Activated CD4-positive, alpha-beta memory T cell treated with anti-CD3 and anti-CD28 coated beads, Interleukin-2, amount 10 ng/mL, durations not matched to agents 7 days and 5 days (primary cell): ENCODE measurements at regions not wholly inside any gene's neighbourhood (a gene's known extent, or its start where the extent isn't known, plus 50 kb on each side); places are given as distances from the start of the nearest gene placed in this dataset.

Experiments
- CTCF ChIA-PET: fragments of 350-600 bp; sonication (Branson Sonifier 250); formaldehyde crosslinking; loops from one replicate; lab custom pipeline; 2021; ENCODE audit warnings: antibody characterized with exemption, inconsistent platforms; lab: Charles Lee
- POLR2A ChIA-PET: fragments of 350-600 bp; sonication (Branson Sonifier 250); formaldehyde crosslinking; loops from one replicate; lab custom pipeline; 2021; ENCODE audit warnings: antibody characterized with exemption; lab: Charles Lee
- DNase-seq: peaks from one replicate; pipeline ENCODE4 v3.0.0-alpha.2; 2020
- H3K27ac Mint-ChIP-seq: one replicate; pipeline ENCODE4 v1.8.0; 2021; ENCODE audit warnings: mild to moderate bottlenecking, mixed read lengths
- H3K27me3 Mint-ChIP-seq: one replicate; pipeline ENCODE4 v1.8.0; 2021; ENCODE audit warnings: mixed read lengths
- H3K36me3 Mint-ChIP-seq: one replicate; pipeline ENCODE4 v1.8.0; 2021; ENCODE audit warnings: low read depth, mixed read lengths
- H3K4me1 Mint-ChIP-seq: one replicate; pipeline ENCODE4 v1.8.0; 2021; ENCODE audit warnings: mixed read lengths
- H3K4me3 Mint-ChIP-seq: one replicate; pipeline ENCODE4 v1.8.0; 2021; ENCODE audit warnings: mild to moderate bottlenecking, mixed read lengths
- H3K9me3 Mint-ChIP-seq: one replicate; pipeline ENCODE4 v1.8.0; 2021; ENCODE audit warnings: mixed read lengths

GRCh38 chr13:59490651-59491050 is 673.1 kb downstream of the DIAPH3 start:
- peaks cover 4% of the 10 kb centered on the region for H3K27me3 Mint-ChIP-seq
- H3K36me3 Mint-ChIP-seq: no peaks in the 10 kb centered on the region
- H3K9me3 Mint-ChIP-seq: no peaks in the 10 kb centered on the region
- POLR2A ChIA-PET: no interaction called here
- H3K4me1 Mint-ChIP-seq: no peaks in the 10 kb centered on the region
- H3K4me3 Mint-ChIP-seq: no peak overlapping the region
- no peak for DNase-seq
- CTCF ChIA-PET: no interaction called here
- H3K27ac Mint-ChIP-seq: no peak overlapping the region

GRCh38 chr13:59492030-59492636 is 671.6 kb downstream of the DIAPH3 start:
- Mint-ChIP-seq H3K36me3 (no peaks in the 10 kb centered on the region), H3K4me1 (no peaks in the 10 kb centered on the region), H3K4me3 (no peak overlapping the region), H3K9me3 (no peaks in the 10 kb centered on the region), H3K27me3 (no peaks in the 10 kb centered on the region), H3K27ac (no peak overlapping the region)
- CTCF ChIA-PET: no interaction called here
- DNase-seq: no peak
- POLR2A ChIA-PET: no interaction called here

GRCh38 chr13:59493436-59493965 is 670.2 kb downstream of the DIAPH3 start:
- Mint-ChIP-seq H3K27me3 (no peaks in the 10 kb centered on the region), H3K4me3 (no peak overlapping the region), H3K4me1 (no peaks in the 10 kb centered on the region), H3K27ac (no peak overlapping the region), H3K9me3 (no peaks in the 10 kb centered on the region), H3K36me3 (no peaks in the 10 kb centered on the region)
- POLR2A ChIA-PET: no interaction called here
- CTCF ChIA-PET: no interaction called here
- DNase-seq: no peak

- Mint-ChIP-seq H3K27me3 (no peaks in the 10 kb centered on the region), H3K9me3 (no peaks in the 10 kb centered on the region), H3K36me3 (no peaks in the 10 kb centered on the region), H3K4me3 (no peak overlapping the region), H3K4me1 (no peaks in the 10 kb centered on the region), H3K27ac (no peak overlapping the region)
- DNase-seq: no peak
- ChIA-PET POLR2A (no interaction called here), CTCF (no interaction called here)
Measured at GRCh38 chr13:59494151-59494550, 669.6 kb downstream of the DIAPH3 start.

- H3K27me3 Mint-ChIP-seq: no peaks in the 10 kb centered on the region
- H3K9me3 Mint-ChIP-seq: no peaks in the 10 kb centered on the region
- H3K4me1 Mint-ChIP-seq: no peaks in the 10 kb centered on the region
- no peak overlapping the region for H3K27ac Mint-ChIP-seq
- ChIA-PET CTCF (no interaction called here), POLR2A (no interaction called here)
- no peak overlapping the region for H3K4me3 Mint-ChIP-seq
- no peak for DNase-seq
- no peaks in the 10 kb centered on the region for H3K36me3 Mint-ChIP-seq
Measured at GRCh38 chr13:59494560-59494970, 669.2 kb downstream of the DIAPH3 start.

GRCh38 chr13:59495299-59495698 is 668.4 kb downstream of the DIAPH3 start:
- ChIA-PET CTCF (interaction anchor here (1.4 kb wide), 1 partner anchor 13 kb away, joined by 3 read pairs; no protein-coding TSS in a partner anchor), POLR2A (no interaction called here)
- H3K4me3 Mint-ChIP-seq: no peak overlapping the region
- H3K36me3 Mint-ChIP-seq: no peaks in the 10 kb centered on the region
- H3K4me1 Mint-ChIP-seq: no peaks in the 10 kb centered on the region
- no peak for DNase-seq
- H3K9me3 Mint-ChIP-seq: no peaks in the 10 kb centered on the region
- no peak overlapping the region for H3K27ac Mint-ChIP-seq
- H3K27me3 Mint-ChIP-seq: no peaks in the 10 kb centered on the region

- Mint-ChIP-seq H3K4me3 (no peak overlapping the region), H3K9me3 (no peaks in the 10 kb centered on the region), H3K36me3 (no peaks in the 10 kb centered on the region), H3K27me3 (no peaks in the 10 kb centered on the region), H3K27ac (no peak overlapping the region), H3K4me1 (no peaks in the 10 kb centered on the region)
- CTCF ChIA-PET: interaction anchor here (1.4 kb wide), 1 partner anchor 14 kb away, joined by 3 read pairs; no protein-coding TSS in a partner anchor
- POLR2A ChIA-PET: no interaction called here
- no peak for DNase-seq
Measured at GRCh38 chr13:59495936-59496512, 667.7 kb downstream of the DIAPH3 start.

GRCh38 chr13:59497621-59498247 is 666.0 kb downstream of the DIAPH3 start:
- DNase-seq: no peak
- no peaks in the 10 kb centered on the region for H3K27me3 Mint-ChIP-seq
- H3K9me3 Mint-ChIP-seq: no peaks in the 10 kb centered on the region
- no peak overlapping the region for H3K27ac Mint-ChIP-seq
- POLR2A ChIA-PET: no interaction called here
- H3K4me3 Mint-ChIP-seq: no peak overlapping the region
- no peaks in the 10 kb centered on the region for H3K36me3 Mint-ChIP-seq
- CTCF ChIA-PET: no interaction called here
- H3K4me1 Mint-ChIP-seq: no peaks in the 10 kb centered on the region

GRCh38 chr13:59501004-59501403 is 662.7 kb downstream of the DIAPH3 start:
- peaks cover 6% of the 10 kb centered on the region for H3K27me3 Mint-ChIP-seq
- no peak for DNase-seq
- ChIA-PET POLR2A (no interaction called here), CTCF (no interaction called here)
- H3K27ac Mint-ChIP-seq: no peak overlapping the region
- H3K9me3 Mint-ChIP-seq: no peaks in the 10 kb centered on the region
- H3K36me3 Mint-ChIP-seq: no peaks in the 10 kb centered on the region
- no peak overlapping the region for H3K4me3 Mint-ChIP-seq
- H3K4me1 Mint-ChIP-seq: no peaks in the 10 kb centered on the region

- Mint-ChIP-seq H3K27me3 (peaks cover 6% of the 10 kb centered on the region), H3K27ac (no peak overlapping the region), H3K4me3 (no peak overlapping the region), H3K4me1 (no peaks in the 10 kb centered on the region), H3K9me3 (no peaks in the 10 kb centered on the region), H3K36me3 (no peaks in the 10 kb centered on the region)
- DNase-seq: no peak
- ChIA-PET CTCF (no interaction called here), POLR2A (no interaction called here)
Measured at GRCh38 chr13:59504407-59504806, 659.3 kb downstream of the DIAPH3 start.

- POLR2A ChIA-PET: no interaction called here
- no peaks in the 10 kb centered on the region for H3K27me3 Mint-ChIP-seq
- CTCF ChIA-PET: no interaction called here
- no peaks in the 10 kb centered on the region for H3K9me3 Mint-ChIP-seq
- H3K27ac Mint-ChIP-seq: no peak overlapping the region
- DNase-seq: no peak
- no peak overlapping the region for H3K4me3 Mint-ChIP-seq
- no peaks in the 10 kb centered on the region for H3K36me3 Mint-ChIP-seq
- no peaks in the 10 kb centered on the region for H3K4me1 Mint-ChIP-seq
Measured at GRCh38 chr13:59510386-59510785, 653.3 kb downstream of the DIAPH3 start.

- POLR2A ChIA-PET: no interaction called here
- no peaks in the 10 kb centered on the region for H3K9me3 Mint-ChIP-seq
- H3K4me1 Mint-ChIP-seq: no peaks in the 10 kb centered on the region
Measured at GRCh38 chr13:59513686-59514085, 650.0 kb downstream of the DIAPH3 start.

GRCh38 chr13:59514316-59514715 is 649.4 kb downstream of the DIAPH3 start:
- Mint-ChIP-seq H3K9me3 (no peaks in the 10 kb centered on the region), H3K36me3 (no peaks in the 10 kb centered on the region), H3K27ac (no peak overlapping the region), H3K4me3 (no peak overlapping the region), H3K4me1 (no peaks in the 10 kb centered on the region), H3K27me3 (no peaks in the 10 kb centered on the region)
- ChIA-PET POLR2A (no interaction called here), CTCF (no interaction called here)
- no peak for DNase-seq

More at GRCh38 chr13:59513686-59514085, 650.0 kb downstream of the DIAPH3 start:
- Mint-ChIP-seq H3K36me3 (no peaks in the 10 kb centered on the region), H3K27me3 (no peaks in the 10 kb centered on the region), H3K27ac (no peak overlapping the region), H3K4me3 (no peak overlapping the region)
- DNase-seq: no peak
- CTCF ChIA-PET: no interaction called here
